Activated T-helper 2 cell treated with anti-CD3 and anti-CD28 coated beads, Interferon-gamma antibody, Interleukin-2, Interleukin-4, amounts not matched to agents 10 μg/mL and 5 μg/mL and 100 μg/mL, durations not matched to agents 14 hours and 24 hours and 36 hours (primary cell): ENCODE measurements at regions not wholly inside any gene's neighbourhood (a gene's known extent, or its start where the extent isn't known, plus 50 kb on each side); places are given as distances from the start of the nearest gene placed in this dataset.

Experiments used
- DNase-seq: peaks from one replicate; pipeline ENCODE4 v3.0.0; 2021; ENCODE audit warnings: low spot score
- H3K27ac Mint-ChIP-seq: one replicate; pipeline ENCODE4 v1.8.0; 2021; ENCODE audit warnings: mixed read lengths
- H3K27me3 Mint-ChIP-seq: one replicate; pipeline ENCODE4 v1.8.0; 2021; ENCODE audit warnings: low read depth, mixed read lengths
- H3K36me3 Mint-ChIP-seq: one replicate; pipeline ENCODE4 v1.8.0; 2021; ENCODE audit warnings: low read depth, mixed read lengths
- H3K4me1 Mint-ChIP-seq: one replicate; pipeline ENCODE4 v1.8.0; 2021; ENCODE audit warnings: low read depth, mixed read lengths
- H3K4me3 Mint-ChIP-seq: one replicate; pipeline ENCODE4 v1.8.0; 2021; ENCODE audit warnings: low read depth, mild to moderate bottlenecking, moderate library complexity, mixed read lengths
- H3K9me3 Mint-ChIP-seq: one replicate; pipeline ENCODE4 v1.8.0; 2021; ENCODE audit warnings: mixed read lengths
- intact Hi-C: fragments of 100-400 bp; cut with micrococcal nuclease; formaldehyde crosslinking; loops from one replicate; pipeline ENCODE4 v1.15.1; 2023

GRCh38 chr11:70486731-70487130 is 88.4 kb downstream of the CTTN start:
- H3K36me3 Mint-ChIP-seq = no peaks in the 10 kb centered on the region
- no peaks in the 10 kb centered on the region for H3K4me1 Mint-ChIP-seq
- H3K27me3 Mint-ChIP-seq = no peaks in the 10 kb centered on the region
- H3K27ac Mint-ChIP-seq = no peak overlapping the region
- intact Hi-C loops = no loop called here
- no peak for DNase-seq
- H3K4me3 Mint-ChIP-seq = no peak overlapping the region
- no peaks in the 10 kb centered on the region for H3K9me3 Mint-ChIP-seq

GRCh38 chr11:70487160-70487559 is 88.8 kb downstream of the CTTN start:
- Mint-ChIP-seq H3K4me3 (no peak overlapping the region), H3K4me1 (no peaks in the 10 kb centered on the region), H3K27me3 (no peaks in the 10 kb centered on the region), H3K9me3 (no peaks in the 10 kb centered on the region), H3K27ac (no peak overlapping the region), H3K36me3 (no peaks in the 10 kb centered on the region)
- intact Hi-C loops = no loop called here
- DNase-seq = no peak

GRCh38 chr11:70487756-70488155 is 89.4 kb downstream of the CTTN start:
- no peak for DNase-seq
- Mint-ChIP-seq H3K4me3 (no peak overlapping the region), H3K4me1 (no peaks in the 10 kb centered on the region), H3K9me3 (no peaks in the 10 kb centered on the region), H3K36me3 (no peaks in the 10 kb centered on the region), H3K27ac (no peak overlapping the region), H3K27me3 (no peaks in the 10 kb centered on the region)
- intact Hi-C loops = no loop called here

- Mint-ChIP-seq H3K4me3 (no peak overlapping the region), H3K36me3 (no peaks in the 10 kb centered on the region), H3K4me1 (no peaks in the 10 kb centered on the region), H3K27ac (no peak overlapping the region), H3K27me3 (no peaks in the 10 kb centered on the region), H3K9me3 (no peaks in the 10 kb centered on the region)
- intact Hi-C loops = no loop called here
- DNase-seq = no peak
Observed at GRCh38 chr11:70488171-70488703, 89.9 kb downstream of the CTTN start.

- Mint-ChIP-seq H3K4me3 (no peak overlapping the region), H3K9me3 (no peaks in the 10 kb centered on the region), H3K4me1 (no peaks in the 10 kb centered on the region), H3K27me3 (no peaks in the 10 kb centered on the region), H3K36me3 (no peaks in the 10 kb centered on the region), H3K27ac (no peak overlapping the region)
- intact Hi-C loops = no loop called here
- DNase-seq = no peak
Observed at GRCh38 chr11:70489276-70489675, 90.9 kb downstream of the CTTN start.

- no peaks in the 10 kb centered on the region for H3K9me3 Mint-ChIP-seq
- intact Hi-C loops = no loop called here
- no peaks in the 10 kb centered on the region for H3K27me3 Mint-ChIP-seq
- no peak for DNase-seq
- no peaks in the 10 kb centered on the region for H3K36me3 Mint-ChIP-seq
- no peak overlapping the region for H3K4me3 Mint-ChIP-seq
- H3K4me1 Mint-ChIP-seq = no peaks in the 10 kb centered on the region
- H3K27ac Mint-ChIP-seq = no peak overlapping the region
Observed at GRCh38 chr11:70490208-70490607, 91.9 kb downstream of the CTTN start.

- no peak for DNase-seq
- intact Hi-C loops = no loop called here
- Mint-ChIP-seq H3K4me1 (no peaks in the 10 kb centered on the region), H3K9me3 (no peaks in the 10 kb centered on the region), H3K4me3 (no peak overlapping the region), H3K36me3 (no peaks in the 10 kb centered on the region), H3K27me3 (no peaks in the 10 kb centered on the region), H3K27ac (no peak overlapping the region)
Observed at GRCh38 chr11:70490723-70491558, 92.6 kb downstream of the CTTN start.

GRCh38 chr11:70491696-70492472 is 93.6 kb downstream of the CTTN start:
- Mint-ChIP-seq H3K9me3 (no peaks in the 10 kb centered on the region), H3K36me3 (no peaks in the 10 kb centered on the region), H3K27me3 (no peaks in the 10 kb centered on the region), H3K27ac (no peak overlapping the region), H3K4me3 (no peak overlapping the region), H3K4me1 (no peaks in the 10 kb centered on the region)
- intact Hi-C loops = no loop called here
- no peak for DNase-seq

- intact Hi-C loops = no loop called here
- H3K4me3 Mint-ChIP-seq = no peak overlapping the region
- no peaks in the 10 kb centered on the region for H3K27me3 Mint-ChIP-seq
- H3K36me3 Mint-ChIP-seq = no peaks in the 10 kb centered on the region
- no peaks in the 10 kb centered on the region for H3K4me1 Mint-ChIP-seq
- DNase-seq = no peak
- no peak overlapping the region for H3K27ac Mint-ChIP-seq
- H3K9me3 Mint-ChIP-seq = no peaks in the 10 kb centered on the region
Observed at GRCh38 chr11:70493089-70493474, 94.8 kb downstream of the CTTN start.

GRCh38 chr11:70493891-70494290 is 95.6 kb downstream of the CTTN start:
- H3K4me3 Mint-ChIP-seq = no peak overlapping the region
- H3K36me3 Mint-ChIP-seq = no peaks in the 10 kb centered on the region
- no peak for DNase-seq
- no peak overlapping the region for H3K27ac Mint-ChIP-seq
- H3K9me3 Mint-ChIP-seq = no peaks in the 10 kb centered on the region
- no peaks in the 10 kb centered on the region for H3K4me1 Mint-ChIP-seq
- intact Hi-C loops = no loop called here
- no peaks in the 10 kb centered on the region for H3K27me3 Mint-ChIP-seq

GRCh38 chr11:70494559-70495350 is 96.4 kb downstream of the CTTN start:
- Mint-ChIP-seq H3K4me1 (no peaks in the 10 kb centered on the region), H3K27ac (no peak overlapping the region), H3K27me3 (no peaks in the 10 kb centered on the region), H3K9me3 (no peaks in the 10 kb centered on the region), H3K36me3 (no peaks in the 10 kb centered on the region), H3K4me3 (no peak overlapping the region)
- DNase-seq = no peak
- intact Hi-C loops = no loop called here

GRCh38 chr11:70495351-70496310 is 97.3 kb downstream of the CTTN start:
- H3K36me3 Mint-ChIP-seq = no peaks in the 10 kb centered on the region
- H3K4me3 Mint-ChIP-seq = no peak overlapping the region
- no peaks in the 10 kb centered on the region for H3K27me3 Mint-ChIP-seq
- H3K4me1 Mint-ChIP-seq = no peaks in the 10 kb centered on the region
- DNase-seq = no peak
- H3K27ac Mint-ChIP-seq = no peak overlapping the region
- intact Hi-C loops = no loop called here
- no peaks in the 10 kb centered on the region for H3K9me3 Mint-ChIP-seq
